NCI-H1105 treated with DMSO at 0.1 percent for 48 hours (cell line): ENCODE measurements at regions not wholly inside any gene's neighbourhood (a gene's known extent, or its start where the extent isn't known, plus 50 kb on each side); places are given as distances from the start of the nearest gene placed in this dataset.

Experiments used
- DNase-seq: peaks from one replicate; lab custom pipeline; 2025; lab: John Stamatoyannopoulos, UW

GRCh38 chr5:113902917-113903660, 389.6 kb downstream of the YTHDC2 start:
- DNase-seq: no peak

GRCh38 chr5:113909782-113910181, 396.3 kb downstream of the YTHDC2 start:
- DNase-seq: peak; percentile 27

GRCh38 chr5:113917997-113918396, 404.5 kb downstream of the YTHDC2 start:
- DNase-seq: no peak

GRCh38 chr5:113922343-113922742, 408.8 kb downstream of the YTHDC2 start:
- no peak for DNase-seq

- DNase-seq: no peak
These were observed 422.0 kb downstream of the YTHDC2 start for GRCh38 chr5:113935453-113935852.

- no peak for DNase-seq
These were observed 423.8 kb downstream of the YTHDC2 start for GRCh38 chr5:113937301-113937700.

- DNase-seq: no peak
These were observed 421.9 kb upstream of the KCNN2 start for GRCh38 chr5:113939988-113940387.

- DNase-seq: no peak
These were observed 411.7 kb upstream of the KCNN2 start for GRCh38 chr5:113950186-113950585.

- no peak for DNase-seq
These were observed 396.6 kb upstream of the KCNN2 start for GRCh38 chr5:113965225-113965624.

GRCh38 chr5:113969901-113970300, 392.0 kb upstream of the KCNN2 start:
- DNase-seq: no peak

- DNase-seq: no peak
These were observed 390.4 kb upstream of the KCNN2 start for GRCh38 chr5:113971454-113971853.

- no peak for DNase-seq
These were observed 386.9 kb upstream of the KCNN2 start for GRCh38 chr5:113974976-113975375.

GRCh38 chr5:113984928-113985327, 376.9 kb upstream of the KCNN2 start:
- DNase-seq: no peak

- DNase-seq: no peak
These were observed 376.4 kb upstream of the KCNN2 start for GRCh38 chr5:113985505-113985904.

GRCh38 chr5:113989278-113989912, 372.5 kb upstream of the KCNN2 start:
- no peak for DNase-seq

- DNase-seq: no peak
These were observed 372.0 kb upstream of the KCNN2 start for GRCh38 chr5:113989913-113990305.

- no peak for DNase-seq
These were observed 360.8 kb upstream of the KCNN2 start for GRCh38 chr5:114001076-114001475.

GRCh38 chr5:114006582-114006981, 355.3 kb upstream of the KCNN2 start:
- DNase-seq: no peak

- no peak for DNase-seq
These were observed 354.2 kb upstream of the KCNN2 start for GRCh38 chr5:114007678-114008077.

- no peak for DNase-seq
These were observed 351.5 kb upstream of the KCNN2 start for GRCh38 chr5:114010362-114010761.

GRCh38 chr5:114018186-114018585, 343.7 kb upstream of the KCNN2 start:
- DNase-seq: peak; percentile 17

GRCh38 chr5:114038756-114039155, 323.1 kb upstream of the KCNN2 start:
- no peak for DNase-seq

GRCh38 chr5:114050087-114050486, 311.8 kb upstream of the KCNN2 start:
- no peak for DNase-seq

GRCh38 chr5:114053372-114053771, 308.5 kb upstream of the KCNN2 start:
- DNase-seq: no peak
